Mammary epithelial cell (primary cell): ENCODE measurements at regions not wholly inside any gene's neighbourhood (a gene's known extent, or its start where the extent isn't known, plus 50 kb on each side); places are given as distances from the start of the nearest gene placed in this dataset.

Experiments used
- EZH2 ChIP-seq: IDR thresholded peaks from 2 replicates; pipeline ENCODE4 v1.6.1; 2012; ENCODE audit warnings: low read length, inconsistent platforms, borderline replicate concordance
- TF ChIP-seq, protein P1 (sequence below), 2 donors: IDR thresholded peaks in 1 of 2; conservative IDR thresholded peaks in 1 of 2; 2 replicates each; pipeline ENCODE4 v1.5.1; 2011 to 2012; ENCODE audit warnings: inconsistent platforms in 2 of 2, low read length in 2 of 2, mild to moderate bottlenecking in 2 of 2, control low read depth in 1 of 2, low read depth in 1 of 2; ENCODE audit not compliant: insufficient read depth in 1 of 2; ENCODE audit errors: extremely low read depth in 1 of 2

DNA sequence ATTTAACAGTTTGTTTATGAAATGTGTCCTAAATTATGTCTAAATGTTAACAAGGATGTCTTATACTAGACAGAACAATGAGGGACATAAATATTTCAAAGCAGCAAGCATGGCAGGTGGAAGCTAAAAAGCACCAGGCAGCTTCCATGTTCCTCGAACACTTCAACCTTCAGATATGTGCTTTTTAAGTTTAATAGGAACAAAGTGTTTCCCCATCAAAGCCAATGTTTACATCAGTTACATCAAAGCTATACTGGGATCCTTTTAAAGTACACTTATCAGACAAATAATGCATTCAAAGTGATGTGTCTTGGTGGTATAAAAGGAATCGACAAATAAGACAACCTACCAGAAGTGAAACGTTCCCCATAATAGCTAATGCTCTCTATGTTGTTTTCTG lies 2841.1 kb upstream of the PCDH20 start:
- TF ChIP-seq, protein P1, sequence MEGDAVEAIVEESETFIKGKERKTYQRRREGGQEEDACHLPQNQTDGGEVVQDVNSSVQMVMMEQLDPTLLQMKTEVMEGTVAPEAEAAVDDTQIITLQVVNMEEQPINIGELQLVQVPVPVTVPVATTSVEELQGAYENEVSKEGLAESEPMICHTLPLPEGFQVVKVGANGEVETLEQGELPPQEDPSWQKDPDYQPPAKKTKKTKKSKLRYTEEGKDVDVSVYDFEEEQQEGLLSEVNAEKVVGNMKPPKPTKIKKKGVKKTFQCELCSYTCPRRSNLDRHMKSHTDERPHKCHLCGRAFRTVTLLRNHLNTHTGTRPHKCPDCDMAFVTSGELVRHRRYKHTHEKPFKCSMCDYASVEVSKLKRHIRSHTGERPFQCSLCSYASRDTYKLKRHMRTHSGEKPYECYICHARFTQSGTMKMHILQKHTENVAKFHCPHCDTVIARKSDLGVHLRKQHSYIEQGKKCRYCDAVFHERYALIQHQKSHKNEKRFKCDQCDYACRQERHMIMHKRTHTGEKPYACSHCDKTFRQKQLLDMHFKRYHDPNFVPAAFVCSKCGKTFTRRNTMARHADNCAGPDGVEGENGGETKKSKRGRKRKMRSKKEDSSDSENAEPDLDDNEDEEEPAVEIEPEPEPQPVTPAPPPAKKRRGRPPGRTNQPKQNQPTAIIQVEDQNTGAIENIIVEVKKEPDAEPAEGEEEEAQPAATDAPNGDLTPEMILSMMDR (conservative IDR thresholded peaks at IDR 0.05 in 1 of 2, IDR thresholded peaks at IDR 0.05 in 1 of 2; ENCODE audit: extremely low read depth in 1 of 2, insufficient read depth in 1 of 2, low read depth in 1 of 2, low read length in 2 of 2) = no peak
- no peak for TF ChIP-seq EZH2
